ENCODE measurements at regions not wholly inside any gene's neighbourhood (a gene's known extent, or its start where the extent isn't known, plus 50 kb on each side); places are given as distances from the start of the nearest gene placed in this dataset.
A peak's percentile ranks its signal among the peaks of the same experiment; 100 is the strongest.
"Not testable (repeated sequence)": the region's sequence is repeated elsewhere in the genome, so short reads cannot be mapped to it uniquely, and the experiment has no call there.

- peaks cover 31% of the 10 kb centered on the region for H3K4me1 ChIP-seq (ENCODE audit: insufficient read depth, poor library complexity, severe bottlenecking)
- H3K4me3 ChIP-seq (ENCODE audit: severe bottlenecking) = no peak overlapping the region
- no peaks in the 10 kb centered on the region for H3K36me3 ChIP-seq (ENCODE audit: low read depth)
- no peak for DNase-seq (ENCODE audit: low spot score)
- no peaks in the 10 kb centered on the region for H3K27me3 ChIP-seq (ENCODE audit: insufficient read depth, poor library complexity, severe bottlenecking)
- H3K27ac ChIP-seq (ENCODE audit: poor library complexity, severe bottlenecking) = peak overlapping the region; percentile 96
- no peaks in the 10 kb centered on the region for H3K9me3 ChIP-seq (ENCODE audit: severe bottlenecking)
- no peak for TF ChIP-seq CTCF (IDR thresholded peaks at IDR 0.05; ENCODE audit: poor library complexity, severe bottlenecking)
- peak; percentile 68 for ATAC-seq (ENCODE audit: low read depth)
These were observed 94.7 kb upstream of the ERRFI1 start for GRCh38 chr1:8120693-8121260.

- H3K4me3 ChIP-seq (ENCODE audit: severe bottlenecking); H3K36me3 ChIP-seq (ENCODE audit: low read depth); ATAC-seq (ENCODE audit: low read depth); H3K27me3 ChIP-seq (ENCODE audit: insufficient read depth, poor library complexity, severe bottlenecking); DNase-seq (ENCODE audit: low spot score); H3K9me3 ChIP-seq (ENCODE audit: severe bottlenecking): not testable (repeated sequence)
- Histone ChIP-seq H3K4me1 (ENCODE audit: insufficient read depth, poor library complexity, severe bottlenecking) (peaks cover 31% of the 10 kb centered on the region), H3K27ac (ENCODE audit: poor library complexity, severe bottlenecking) (peak overlapping the region; percentile 96)
These were observed 92.6 kb upstream of the ERRFI1 start for GRCh38 chr1:8118736-8119135.

GRCh38 chr1:8118031-8118451, 91.9 kb upstream of the ERRFI1 start:
- DNase-seq (ENCODE audit: low spot score) (no peak), ATAC-seq (ENCODE audit: low read depth) (no peak)
- peak overlapping the region; percentile 96 for H3K27ac ChIP-seq (ENCODE audit: poor library complexity, severe bottlenecking)
- no peak overlapping the region for H3K4me3 ChIP-seq (ENCODE audit: severe bottlenecking)
- peaks cover 31% of the 10 kb centered on the region for H3K4me1 ChIP-seq (ENCODE audit: insufficient read depth, poor library complexity, severe bottlenecking)
- TF ChIP-seq CTCF (IDR thresholded peaks at IDR 0.05; ENCODE audit: poor library complexity, severe bottlenecking) = no peak
- H3K36me3 ChIP-seq (ENCODE audit: low read depth) = no peaks in the 10 kb centered on the region
- no peaks in the 10 kb centered on the region for H3K27me3 ChIP-seq (ENCODE audit: insufficient read depth, poor library complexity, severe bottlenecking)
- no peaks in the 10 kb centered on the region for H3K9me3 ChIP-seq (ENCODE audit: severe bottlenecking)

- peaks cover 22% of the 10 kb centered on the region for H3K4me1 ChIP-seq (ENCODE audit: insufficient read depth, poor library complexity, severe bottlenecking)
- DNase-seq (ENCODE audit: low spot score) (no peak), ATAC-seq (ENCODE audit: low read depth) (no peak)
- no peaks in the 10 kb centered on the region for H3K9me3 ChIP-seq (ENCODE audit: severe bottlenecking)
- H3K27ac ChIP-seq (ENCODE audit: poor library complexity, severe bottlenecking) = no peak overlapping the region
- no peaks in the 10 kb centered on the region for H3K27me3 ChIP-seq (ENCODE audit: insufficient read depth, poor library complexity, severe bottlenecking)
- no peaks in the 10 kb centered on the region for H3K36me3 ChIP-seq (ENCODE audit: low read depth)
- no peak overlapping the region for H3K4me3 ChIP-seq (ENCODE audit: severe bottlenecking)
- TF ChIP-seq CTCF (IDR thresholded peaks at IDR 0.05; ENCODE audit: poor library complexity, severe bottlenecking) = no peak
These were observed 90.8 kb upstream of the ERRFI1 start for GRCh38 chr1:8116894-8117264.

- Histone ChIP-seq H3K27ac (ENCODE audit: poor library complexity, severe bottlenecking) (no peak overlapping the region), H3K9me3 (ENCODE audit: severe bottlenecking) (no peaks in the 10 kb centered on the region), H3K36me3 (ENCODE audit: low read depth) (no peaks in the 10 kb centered on the region), H3K27me3 (ENCODE audit: insufficient read depth, poor library complexity, severe bottlenecking) (no peaks in the 10 kb centered on the region), H3K4me1 (ENCODE audit: insufficient read depth, poor library complexity, severe bottlenecking) (peaks cover 11% of the 10 kb centered on the region), H3K4me3 (ENCODE audit: severe bottlenecking) (no peak overlapping the region)
- DNase-seq (ENCODE audit: low spot score) (no peak), ATAC-seq (ENCODE audit: low read depth) (no peak)
- TF ChIP-seq CTCF (IDR thresholded peaks at IDR 0.05; ENCODE audit: poor library complexity, severe bottlenecking) = no peak
These were observed 89.7 kb upstream of the ERRFI1 start for GRCh38 chr1:8115769-8116167.

Measured in RWPE2 (cell line).